GM12878 (cell line): ENCODE measurements at regions not wholly inside any gene's neighbourhood (a gene's known extent, or its start where the extent isn't known, plus 50 kb on each side); places are given as distances from the start of the nearest gene placed in this dataset.

Experiments
- ATAC-seq: fragments of 200-7000 bp; cut with Tn5 transposase; 3 replicates; pipeline ENCODE4 v1.9.1; 2020; ENCODE audit warnings: mild to moderate bottlenecking, moderate library complexity
- BruUV-seq: library from RNA; stranded (reverse); fragments of 400-500 nt; replicated peaks from 2 replicates; lab custom pipeline; 2021; lab: Mats Ljungman, UMichigan
- CTCF ChIA-PET: fragments of 300-600 bp; sonication (Branson Sonifier 250); formaldehyde crosslinking; extraction: SDS; loops from one replicate; lab custom pipeline; 2021; ENCODE audit warnings: inconsistent platforms; lab: Yijun Ruan, JAX
- POLR2A ChIA-PET: fragments of 350-600 bp; formaldehyde crosslinking; extraction: SDS; loops from one replicate; lab custom pipeline; 2021; ENCODE audit warnings: inconsistent platforms; lab: Charles Lee
- RAD21 ChIA-PET: fragments of 300-600 bp; sonication (Branson Sonifier 250); formaldehyde crosslinking; loops from one replicate; lab custom pipeline; 2023; ENCODE audit warnings: antibody characterized with exemption; ENCODE audit not compliant: unreplicated experiment; lab: Charles Lee
- SMC1A ChIA-PET: fragments of 300-600 bp; sonication (Branson Sonifier 250); formaldehyde crosslinking; loops from one replicate; lab custom pipeline; 2023; ENCODE audit not compliant: unreplicated experiment, uncharacterized antibody; lab: Charles Lee
- DNase-seq: peaks from one replicate; pipeline ENCODE4 v3.0.0-alpha.2; 2011; ENCODE audit warnings: low read depth, low spot score
- FAIRE-seq: peaks from 3 replicates; lab custom pipeline; 2011; peaks lifted over from hg19 to GRCh38; lab: Jason Lieb, UNC
- H2AFZ ChIP-seq: 2 replicates; pipeline ENCODE4 v1.6.0; 2011; ENCODE audit warnings: low read depth, low read length, control low read depth; ENCODE audit not compliant: control insufficient read depth
- H3K27ac ChIP-seq: 2 replicates; pipeline ENCODE4 v1.5.1; 2011; ENCODE audit warnings: control low read depth; ENCODE audit not compliant: control insufficient read depth, insufficient read depth
- H3K27me3 ChIP-seq, 2 experiments: replicated peaks in 1 of 2; 2 replicates each; pipeline versions ENCODE4 v1.6.0 to v1.6.1; 2011; ENCODE audit warnings: low read length in 1 of 2; ENCODE audit not compliant: control insufficient read depth in 2 of 2, insufficient read depth in 2 of 2
- H3K36me3 ChIP-seq, 2 experiments: 2 replicates each; pipeline ENCODE4 v1.5.1; 2011; ENCODE audit warnings: low read length in 1 of 2; ENCODE audit not compliant: control insufficient read depth in 2 of 2, insufficient read depth in 2 of 2
- H3K4me1 ChIP-seq: 2 replicates; pipeline ENCODE4 v1.6.1; 2011; ENCODE audit warnings: mild to moderate bottlenecking, low read length, moderate library complexity, mixed read lengths; ENCODE audit not compliant: control insufficient read depth, insufficient read depth
- H3K4me2 ChIP-seq: 2 replicates; pipeline ENCODE4 v1.6.0; 2011; ENCODE audit warnings: control low read depth; ENCODE audit not compliant: control insufficient read depth, insufficient read depth
- H3K4me3 ChIP-seq: fragments of 200-600 bp; sonication (generic); 2 replicates; pipeline ENCODE4 v1.5.1; 2016
- H3K79me2 ChIP-seq: 2 replicates; pipeline ENCODE4 v1.6.0; 2011; ENCODE audit warnings: low read length; ENCODE audit not compliant: control insufficient read depth, insufficient read depth
- H3K9ac ChIP-seq: 2 replicates; pipeline ENCODE4 v1.8.0; 2011; ENCODE audit warnings: low read length, control low read depth, mixed read lengths; ENCODE audit not compliant: control insufficient read depth, insufficient read depth
- H3K9me3 ChIP-seq: replicated peaks from 3 replicates; pipeline ENCODE4 v1.5.1; 2011; ENCODE audit warnings: mild to moderate bottlenecking, low read length; ENCODE audit not compliant: control insufficient read depth, insufficient read depth
- H4K20me1 ChIP-seq: 2 replicates; pipeline ENCODE4 v1.6.0; 2011; ENCODE audit not compliant: control insufficient read depth, insufficient read depth
- ATF3 ChIP-seq: IDR thresholded peaks from 2 replicates; pipeline ENCODE4 v1.6.1; 2011; ENCODE audit warnings: low read depth, mild to moderate bottlenecking, low read length, moderate library complexity, borderline replicate concordance; ENCODE audit errors: extremely low read depth
- BACH1 ChIP-seq: fragments of 450-650 bp; IDR thresholded peaks from 2 replicates; pipeline ENCODE4 v1.6.1; 2017; ENCODE audit warnings: mild to moderate bottlenecking, borderline replicate concordance
- BRCA1 ChIP-seq: IDR thresholded peaks from 2 replicates; pipeline ENCODE4 v1.6.1; 2011; ENCODE audit warnings: low read depth, low read length, improper control_type of control experiment
- CBX5 ChIP-seq: sonication (generic); IDR thresholded peaks from 2 replicates; pipeline ENCODE4 v1.6.1; 2016; ENCODE audit warnings: low read depth, moderate library complexity, mild to moderate bottlenecking, inconsistent platforms
- CHD1 ChIP-seq: IDR thresholded peaks from 2 replicates; pipeline ENCODE4 v1.6.1; 2012; ENCODE audit warnings: low read depth, low read length, improper control_type of control experiment
- E4F1 ChIP-seq: fragments of 450-650 bp; IDR thresholded peaks from 2 replicates; pipeline ENCODE4 v1.6.1; 2018; ENCODE audit warnings: borderline replicate concordance, mild to moderate bottlenecking; ENCODE audit not compliant: partially characterized antibody
- EED ChIP-seq: sonication (generic); IDR thresholded peaks from 2 replicates; pipeline ENCODE4 v1.6.1; 2016; ENCODE audit warnings: antibody characterized with exemption, low read depth
- EZH2 ChIP-seq: IDR thresholded peaks from 2 replicates; pipeline ENCODE4 v1.6.1; 2012; ENCODE audit warnings: low read depth, mild to moderate bottlenecking, control low read depth, inconsistent platforms, low read length, borderline replicate concordance; ENCODE audit not compliant: control insufficient read depth
- LARP7 ChIP-seq: fragments of 450-650 bp; IDR thresholded peaks from 2 replicates; pipeline ENCODE4 v1.6.1; 2017; ENCODE audit warnings: mild to moderate bottlenecking
- NFIC ChIP-seq: IDR thresholded peaks from 2 replicates; pipeline ENCODE4 v1.6.1; 2012; ENCODE audit warnings: low read depth, mild to moderate bottlenecking, inconsistent platforms, low read length, moderate library complexity
- PAX5 ChIP-seq: IDR thresholded peaks from 2 replicates; pipeline ENCODE4 v1.6.1; 2011; ENCODE audit warnings: low read depth, low read length, borderline replicate concordance
- POLR2AphosphoS5 ChIP-seq: IDR thresholded peaks from 2 replicates; pipeline ENCODE4 v1.6.1; 2011; ENCODE audit warnings: mild to moderate bottlenecking, low read length, inconsistent platforms
- RCOR1 ChIP-seq: conservative IDR thresholded peaks from 2 replicates; pipeline ENCODE4 v1.6.1; 2012; ENCODE audit warnings: low read depth, low read length, improper control_type of control experiment
- SMAD1 ChIP-seq: fragments of 450-650 bp; IDR thresholded peaks from 2 replicates; pipeline ENCODE4 v1.6.1; 2018; ENCODE audit warnings: mild to moderate bottlenecking, low read depth; ENCODE audit not compliant: partially characterized antibody
- ZBTB11 ChIP-seq: fragments of 450-650 bp; formaldehyde crosslinking; IDR thresholded peaks from 2 replicates; pipeline ENCODE4 v1.5.0; 2022; ENCODE audit warnings: mild to moderate bottlenecking, missing genetic modification characterization
- WGBS: methylation state at CpG from one replicate; pipeline ENCODE4 v1.1.6; 2016; ENCODE audit warnings: low lambda C conversion rate; ENCODE audit not compliant: insufficient replicate concordance, insufficient coverage; ENCODE audit errors: missing lambda C conversion rate; 5-methylcytosine and 5-hydroxymethylcytosine counted together
- in situ Hi-C: fragments of 300-500 bp; cut with MboI; formaldehyde crosslinking; loops from 9 replicates; pipeline ENCODE4 v1.14.3; 2018; ENCODE audit warnings: mixed read lengths
- intact Hi-C: fragments of 100-400 bp; cut with micrococcal nuclease; formaldehyde crosslinking; loops from one replicate; pipeline ENCODE4 v1.14.2; 2022; ENCODE audit not compliant: unreplicated experiment

- Histone ChIP-seq H3K4me3 (no peak overlapping the region), H3K4me2 (no peak overlapping the region), H3K79me2 (no peaks in the 10 kb centered on the region), H3K4me1 (no peaks in the 10 kb centered on the region), H4K20me1 (no peaks in the 10 kb centered on the region), H3K9me3 (no peaks in the 10 kb centered on the region; the same call in 1 of the 3 replicates), H3K27me3 (no peaks in the 10 kb centered on the region), H3K36me3 (no peaks in the 10 kb centered on the region), H2AFZ (no peak overlapping the region), H3K27ac (no peak overlapping the region), H3K9ac (no peak overlapping the region)
- in situ Hi-C loops = no loop called here
- ATAC-seq = no peak
- BruUV-seq = no TSS peak
- SMC1A ChIA-PET = no interaction called here
- RAD21 ChIA-PET = no interaction called here
- intact Hi-C loops = no loop called here
- TF ChIP-seq RCOR1 (no peak), E4F1 (no peak), POLR2AphosphoS5 (no peak), NFIC (no peak), EZH2 (no peak), LARP7 (no peak), CBX5 (no peak), EED (no peak), ZBTB11 (CRISPR knock-in tag) (no peak), SMAD1 (no peak), BRCA1 (no peak), ATF3 (no peak), BACH1 (no peak), PAX5 (no peak), CHD1 (no peak)
- 37% methylated on average over 10 of the region's 10 CpGs for WGBS
- DNase-seq = no peak
- CTCF ChIA-PET = no interaction called here
- POLR2A ChIA-PET = no interaction called here
- FAIRE-seq = no peak
Observed at GRCh38 chr21:41583274-41583790, 75.4 kb upstream of the TMPRSS2 start.
